PC-3 (cell line): ENCODE measurements at regions not wholly inside any gene's neighbourhood (a gene's known extent, or its start where the extent isn't known, plus 50 kb on each side); places are given as distances from the start of the nearest gene placed in this dataset.

ENCODE experiments used
- CTCF ChIP-seq: fragments of 300-600 bp; sonication (generic); conservative IDR thresholded peaks from 2 replicates; pipeline ENCODE4 v1.5.1; 2017; ENCODE audit warnings: antibody characterized with exemption, low read depth, mild to moderate bottlenecking, low read length
- EZH2 ChIP-seq: fragments of 300-600 bp; sonication (generic); IDR thresholded peaks from one replicate; pipeline ENCODE4 v1.6.1; 2017; ENCODE audit warnings: antibody characterized with exemption, mild to moderate bottlenecking, low read length; ENCODE audit not compliant: unreplicated experiment
- EZH2phosphoT487 ChIP-seq: fragments of 300-600 bp; sonication (generic); IDR thresholded peaks from 2 replicates; pipeline ENCODE4 v1.6.1; 2018; ENCODE audit warnings: mild to moderate bottlenecking, antibody characterized with exemption, low read length, borderline replicate concordance

GRCh38 chr6:164532198-164533044, 777.0 kb downstream of the C6orf118 start:
- no peak for TF ChIP-seq CTCF
- no peak for TF ChIP-seq EZH2
- TF ChIP-seq EZH2phosphoT487: no peak
